PC-9 (cell line): ENCODE measurements at regions not wholly inside any gene's neighbourhood (a gene's known extent, or its start where the extent isn't known, plus 50 kb on each side); places are given as distances from the start of the nearest gene placed in this dataset.

ENCODE experiments used
- BruUV-seq: library from RNA; stranded (reverse); fragments of 400-500 nt; replicated peaks from 2 replicates; lab custom pipeline; 2021; lab: Mats Ljungman, UMichigan
- CTCF ChIA-PET: fragments of 300-600 bp; sonication (Branson Sonifier 250); formaldehyde crosslinking; loops from one replicate; lab custom pipeline; 2022; ENCODE audit warnings: antibody characterized with exemption; lab: Charles Lee
- POLR2A ChIA-PET: fragments of 300-600 bp; sonication (Branson Sonifier 250); formaldehyde crosslinking; loops from one replicate; lab custom pipeline; 2022; ENCODE audit warnings: antibody characterized with exemption; ENCODE audit not compliant: unreplicated experiment; lab: Charles Lee
- DNase-seq, 2 experiments: peaks; one replicate each; pipeline versions ENCODE4 v3.0.0 to v3.0.0-alpha.2; 2015 to 2022; ENCODE audit warnings: mixed read lengths in 1 of 2
- H2AFZ ChIP-seq: fragments of 200-600 bp; sonication (generic); 2 replicates; pipeline ENCODE4 v1.8.1; 2017; ENCODE audit warnings: antibody characterized with exemption
- H3F3A ChIP-seq: fragments of 200-600 bp; sonication (generic); 2 replicates; pipeline ENCODE4 v1.8.1; 2017; ENCODE audit warnings: antibody characterized with exemption, mild to moderate bottlenecking, low read depth; ENCODE audit not compliant: insufficient read depth
- H3K27ac ChIP-seq: fragments of 200-600 bp; sonication (generic); 2 replicates; pipeline ENCODE4 v1.6.1; 2016; ENCODE audit warnings: mixed run types
- H3K27me3 ChIP-seq: fragments of 200-600 bp; sonication (generic); 2 replicates; pipeline ENCODE4 v1.6.1; 2016; ENCODE audit warnings: low read depth, mixed run types; ENCODE audit not compliant: insufficient read depth
- H3K36me3 ChIP-seq: fragments of 200-600 bp; sonication (generic); 2 replicates; pipeline ENCODE4 v1.6.1; 2016; ENCODE audit warnings: low read depth, mixed run types
- H3K4me1 ChIP-seq: fragments of 200-600 bp; sonication (generic); replicated peaks from 2 replicates; pipeline ENCODE4 v1.6.1; 2016; ENCODE audit warnings: mixed run types; ENCODE audit not compliant: insufficient read depth
- H3K4me2 ChIP-seq: fragments of 200-600 bp; sonication (generic); 2 replicates; pipeline ENCODE4 v1.6.1; 2017; ENCODE audit warnings: mixed run types
- H3K4me3 ChIP-seq: fragments of 200-600 bp; sonication (generic); 2 replicates; pipeline ENCODE4 v1.6.1; 2016; ENCODE audit warnings: mixed run types
- H3K79me2 ChIP-seq: fragments of 200-600 bp; sonication (generic); 2 replicates; pipeline ENCODE4 v1.6.1; 2017; ENCODE audit warnings: low read depth, mixed run types
- H3K9me2 ChIP-seq: fragments of 200-600 bp; sonication (generic); 2 replicates; pipeline ENCODE4 v1.8.1; 2017; ENCODE audit warnings: mild to moderate bottlenecking; ENCODE audit not compliant: insufficient read depth
- H3K9me3 ChIP-seq: fragments of 200-600 bp; sonication (generic); 2 replicates; pipeline ENCODE4 v1.8.1; 2016; ENCODE audit warnings: low read depth; ENCODE audit not compliant: insufficient read depth
- H4K20me1 ChIP-seq: fragments of 200-600 bp; sonication (generic); 2 replicates; pipeline ENCODE4 v1.8.1; 2017; ENCODE audit not compliant: insufficient read depth
- EZH2 ChIP-seq: fragments of 200-600 bp; sonication (generic); IDR thresholded peaks from 2 replicates; pipeline ENCODE4 v1.8.0; 2017; ENCODE audit warnings: antibody characterized with exemption, low read depth
- intact Hi-C: fragments of 100-400 bp; cut with micrococcal nuclease; formaldehyde crosslinking; loops from one replicate; pipeline ENCODE4 v1.10.0; 2022; ENCODE audit not compliant: unreplicated experiment
- TF ChIP-seq, protein P1 (sequence below): fragments of 200-600 bp; sonication (generic); conservative IDR thresholded peaks from 2 replicates; pipeline ENCODE4 v1.6.1; 2017; ENCODE audit warnings: mixed run types, antibody characterized with exemption, mild to moderate bottlenecking, moderate library complexity

DNA sequence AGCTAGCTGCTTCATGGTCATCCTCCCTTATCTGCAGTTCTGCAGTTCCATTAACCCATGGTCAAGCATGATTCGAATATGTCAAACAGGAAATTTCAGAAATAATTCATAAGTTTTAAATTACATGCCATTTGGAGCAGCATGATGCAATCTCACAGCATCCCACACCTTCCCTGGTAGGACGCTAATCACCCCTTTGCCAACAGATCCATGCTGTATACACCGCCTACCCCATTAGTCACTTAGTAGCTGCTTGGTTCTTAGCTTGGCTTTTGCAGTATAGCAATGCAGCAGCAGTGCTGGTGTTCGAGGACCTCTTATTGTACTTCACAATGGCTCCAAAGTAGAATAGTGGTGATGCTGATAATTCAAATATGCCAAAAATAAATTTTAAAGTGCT is 739.7 kb upstream of the CDH9 start:
- DNase-seq, result no peak
- TF ChIP-seq, protein P1, sequence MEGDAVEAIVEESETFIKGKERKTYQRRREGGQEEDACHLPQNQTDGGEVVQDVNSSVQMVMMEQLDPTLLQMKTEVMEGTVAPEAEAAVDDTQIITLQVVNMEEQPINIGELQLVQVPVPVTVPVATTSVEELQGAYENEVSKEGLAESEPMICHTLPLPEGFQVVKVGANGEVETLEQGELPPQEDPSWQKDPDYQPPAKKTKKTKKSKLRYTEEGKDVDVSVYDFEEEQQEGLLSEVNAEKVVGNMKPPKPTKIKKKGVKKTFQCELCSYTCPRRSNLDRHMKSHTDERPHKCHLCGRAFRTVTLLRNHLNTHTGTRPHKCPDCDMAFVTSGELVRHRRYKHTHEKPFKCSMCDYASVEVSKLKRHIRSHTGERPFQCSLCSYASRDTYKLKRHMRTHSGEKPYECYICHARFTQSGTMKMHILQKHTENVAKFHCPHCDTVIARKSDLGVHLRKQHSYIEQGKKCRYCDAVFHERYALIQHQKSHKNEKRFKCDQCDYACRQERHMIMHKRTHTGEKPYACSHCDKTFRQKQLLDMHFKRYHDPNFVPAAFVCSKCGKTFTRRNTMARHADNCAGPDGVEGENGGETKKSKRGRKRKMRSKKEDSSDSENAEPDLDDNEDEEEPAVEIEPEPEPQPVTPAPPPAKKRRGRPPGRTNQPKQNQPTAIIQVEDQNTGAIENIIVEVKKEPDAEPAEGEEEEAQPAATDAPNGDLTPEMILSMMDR, result no peak
- TF ChIP-seq EZH2, result no peak
- Histone ChIP-seq H3K9me2 (no peaks in the 10 kb centered on the region), H3K4me1 (no peaks in the 10 kb centered on the region), H2AFZ (no peak overlapping the region), H3K9me3 (no peaks in the 10 kb centered on the region), H3F3A (no peaks in the 10 kb centered on the region), H3K4me3 (no peak overlapping the region), H3K36me3 (no peaks in the 10 kb centered on the region), H4K20me1 (no peaks in the 10 kb centered on the region), H3K27me3 (no peaks in the 10 kb centered on the region), H3K27ac (no peak overlapping the region), H3K79me2 (no peaks in the 10 kb centered on the region), H3K4me2 (no peak overlapping the region)
- ChIA-PET POLR2A (no interaction called here), CTCF (interaction anchor here (0.6 kb wide), 1 partner anchor 152 kb away, joined by 3 read pairs; no protein-coding TSS in a partner anchor)
- BruUV-seq, result no TSS peak
- intact Hi-C loops, result no loop called here

- no peaks in the 10 kb centered on the region for H3K36me3 ChIP-seq
- H3K79me2 ChIP-seq, result no peaks in the 10 kb centered on the region
- H3K4me2 ChIP-seq, result no peak overlapping the region
- no peaks in the 10 kb centered on the region for H3K9me3 ChIP-seq
- no peak overlapping the region for H2AFZ ChIP-seq
- H3K4me1 ChIP-seq, result no peaks in the 10 kb centered on the region
- no peak overlapping the region for H3K27ac ChIP-seq
- no peaks in the 10 kb centered on the region for H3K27me3 ChIP-seq
- H4K20me1 ChIP-seq, result no peaks in the 10 kb centered on the region
- intact Hi-C loops, result no loop called here
- H3K9me2 ChIP-seq, result 0 out of 2 replicates have a peak, but pooled peaks cover 2% of the 10 kb centered on the region
- no TSS peak for BruUV-seq
- no peak overlapping the region for H3K4me3 ChIP-seq
- ChIA-PET CTCF (no interaction called here), POLR2A (no interaction called here)
- TF ChIP-seq EZH2, result no peak
- TF ChIP-seq, protein P1, result no peak
- no peak for DNase-seq
- H3F3A ChIP-seq, result no peaks in the 10 kb centered on the region
These were observed 735.2 kb upstream of the CDH9 start for GRCh38 chr5:27773636-27774035.

DNA sequence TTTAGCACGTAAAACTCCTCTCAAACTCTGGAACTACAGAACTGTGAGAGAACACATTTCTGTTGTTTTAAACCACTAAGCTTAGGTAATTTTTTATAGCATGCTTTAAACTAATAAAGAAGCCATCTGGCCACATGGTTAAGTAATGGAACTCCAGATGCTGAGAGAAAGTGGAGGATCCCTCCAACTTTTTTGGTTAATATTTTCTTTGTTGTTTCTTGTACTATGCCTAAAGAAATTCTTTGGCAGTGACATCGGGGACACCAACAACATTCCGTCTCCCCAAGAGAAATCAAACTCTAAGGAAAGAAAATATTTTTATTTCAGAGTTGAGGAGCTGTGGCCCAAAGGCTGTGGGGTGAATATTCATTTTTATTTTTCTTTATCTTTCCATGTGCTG is 734.8 kb upstream of the CDH9 start:
- H3K4me1 ChIP-seq, result no peaks in the 10 kb centered on the region
- BruUV-seq, result no TSS peak
- no peak overlapping the region for H3K4me2 ChIP-seq
- ChIA-PET CTCF (no interaction called here), POLR2A (no interaction called here)
- no peaks in the 10 kb centered on the region for H3K79me2 ChIP-seq
- no peak for TF ChIP-seq EZH2
- TF ChIP-seq, protein P1, result no peak
- H3K36me3 ChIP-seq, result no peaks in the 10 kb centered on the region
- no peak for DNase-seq
- H2AFZ ChIP-seq, result no peak overlapping the region
- H3K27me3 ChIP-seq, result no peaks in the 10 kb centered on the region
- H4K20me1 ChIP-seq, result no peaks in the 10 kb centered on the region
- no peak overlapping the region for H3K4me3 ChIP-seq
- H3K9me3 ChIP-seq, result no peaks in the 10 kb centered on the region
- 0 out of 2 replicates have a peak, but pooled peaks cover 6% of the 10 kb centered on the region for H3K9me2 ChIP-seq
- no peak overlapping the region for H3K27ac ChIP-seq
- no peaks in the 10 kb centered on the region for H3F3A ChIP-seq
- intact Hi-C loops, result no loop called here
